ENCODE measurements at regions not wholly inside any gene's neighbourhood (a gene's known extent, or its start where the extent isn't known, plus 50 kb on each side); places are given as distances from the start of the nearest gene placed in this dataset.

- Mint-ChIP-seq H3K4me3 (no peak overlapping the region), H3K27me3 (ENCODE audit: low read depth) (no peaks in the 10 kb centered on the region), H3K27ac (no peak overlapping the region), H3K9me3 (peaks cover 0 to 1% of the 10 kb centered on the region in 2 donors), H3K4me1 (ENCODE audit: low read depth) (peaks cover 30% of the 10 kb centered on the region), H3K36me3 (ENCODE audit: insufficient read depth in 2 of 2) (peaks cover 4% of the 10 kb centered on the region in 2 donors)
- DNase-seq: no peak
- ATAC-seq (replicated peaks in 1 of 2): peak in 1 of 2 donors; percentile 14
Observed at GRCh38 chr1:59040486-59040885, 256.4 kb upstream of the FGGY start.

GRCh38 chr1:59041646-59042277 lies 255.1 kb upstream of the FGGY start:
- DNase-seq (no peak), ATAC-seq (replicated peaks in 1 of 2) (no peak)
- H3K9me3 Mint-ChIP-seq: peaks cover 0 to 1% of the 10 kb centered on the region in 2 donors
- H3K36me3 Mint-ChIP-seq (ENCODE audit: insufficient read depth in 2 of 2): peaks cover 5 to 6% of the 10 kb centered on the region in 2 donors
- no peaks in the 10 kb centered on the region for H3K27me3 Mint-ChIP-seq (ENCODE audit: low read depth)
- H3K4me1 Mint-ChIP-seq (ENCODE audit: low read depth): peaks cover 43% of the 10 kb centered on the region
- peak overlapping the region; percentile 11 for H3K27ac Mint-ChIP-seq
- no peak overlapping the region for H3K4me3 Mint-ChIP-seq

GRCh38 chr1:59043796-59044195 lies 253.1 kb upstream of the FGGY start:
- Mint-ChIP-seq H3K27ac (no peak overlapping the region), H3K9me3 (peaks cover 0 to 6% of the 10 kb centered on the region in 2 donors), H3K27me3 (ENCODE audit: low read depth) (peaks cover under 1% of the 10 kb centered on the region), H3K4me3 (no peak overlapping the region), H3K36me3 (ENCODE audit: insufficient read depth in 2 of 2) (peaks cover 9 to 10% of the 10 kb centered on the region in 2 donors), H3K4me1 (ENCODE audit: low read depth) (peaks cover 60% of the 10 kb centered on the region)
- DNase-seq: no peak
- no peak for ATAC-seq (replicated peaks in 1 of 2)

- peak overlapping the region; percentile 83 for H3K27ac Mint-ChIP-seq
- H3K4me1 Mint-ChIP-seq (ENCODE audit: low read depth): peaks cover 67% of the 10 kb centered on the region
- peaks cover 12 to 13% of the 10 kb centered on the region in 2 donors for H3K36me3 Mint-ChIP-seq (ENCODE audit: insufficient read depth in 2 of 2)
- H3K9me3 Mint-ChIP-seq: peaks cover 0 to 8% of the 10 kb centered on the region in 2 donors
- ATAC-seq (replicated peaks in 1 of 2) (no peak), DNase-seq (no peak)
- H3K27me3 Mint-ChIP-seq (ENCODE audit: low read depth): peaks cover 5% of the 10 kb centered on the region
- peak overlapping the region; percentile 63 to 83 for H3K4me3 Mint-ChIP-seq
Observed at GRCh38 chr1:59044535-59045121, 252.3 kb upstream of the FGGY start.

- peak overlapping the region; percentile 63 to 83 for H3K4me3 Mint-ChIP-seq
- ATAC-seq (replicated peaks in 1 of 2): no peak
- DNase-seq: no peak
- H3K4me1 Mint-ChIP-seq (ENCODE audit: low read depth): peaks cover 67% of the 10 kb centered on the region
- H3K9me3 Mint-ChIP-seq: peaks cover 0 to 8% of the 10 kb centered on the region in 2 donors
- H3K36me3 Mint-ChIP-seq (ENCODE audit: insufficient read depth in 2 of 2): peaks cover 12 to 13% of the 10 kb centered on the region in 2 donors
- H3K27ac Mint-ChIP-seq: peak overlapping the region; percentile 83
- peaks cover 5% of the 10 kb centered on the region for H3K27me3 Mint-ChIP-seq (ENCODE audit: low read depth)
Observed at GRCh38 chr1:59045137-59045536, 251.8 kb upstream of the FGGY start.

GRCh38 chr1:59045636-59046035 lies 251.3 kb upstream of the FGGY start:
- H3K4me1 Mint-ChIP-seq (ENCODE audit: low read depth): peaks cover 62% of the 10 kb centered on the region
- peaks cover 0 to 8% of the 10 kb centered on the region in 2 donors for H3K9me3 Mint-ChIP-seq
- H3K4me3 Mint-ChIP-seq: peak overlapping the region; percentile 63 to 83
- peaks cover 12 to 13% of the 10 kb centered on the region in 2 donors for H3K36me3 Mint-ChIP-seq (ENCODE audit: insufficient read depth in 2 of 2)
- DNase-seq: peak; percentile 31 to 40
- H3K27ac Mint-ChIP-seq: peak overlapping the region; percentile 83
- ATAC-seq (replicated peaks in 1 of 2): peak; percentile 56 to 64
- peaks cover 5% of the 10 kb centered on the region for H3K27me3 Mint-ChIP-seq (ENCODE audit: low read depth)

- ATAC-seq (replicated peaks in 1 of 2): peak; percentile 25 to 42
- Mint-ChIP-seq H3K9me3 (peaks cover 0 to 8% of the 10 kb centered on the region in 2 donors), H3K27ac (peak overlapping the region; percentile 83), H3K36me3 (ENCODE audit: insufficient read depth in 2 of 2) (peaks cover 12 to 13% of the 10 kb centered on the region in 2 donors), H3K4me3 (peak overlapping the region; percentile 63 to 83), H3K4me1 (ENCODE audit: low read depth) (peaks cover 57% of the 10 kb centered on the region), H3K27me3 (ENCODE audit: low read depth) (peaks cover 5% of the 10 kb centered on the region)
- DNase-seq: no peak
Observed at GRCh38 chr1:59046134-59046533, 250.8 kb upstream of the FGGY start.

- Mint-ChIP-seq H3K4me1 (ENCODE audit: low read depth) (peaks cover 56% of the 10 kb centered on the region), H3K4me3 (peak overlapping the region; percentile 63 to 83)
Observed at GRCh38 chr1:59046730-59047157, 250.2 kb upstream of the FGGY start.

GRCh38 chr1:59051007-59051406 lies 245.9 kb upstream of the FGGY start:
- H3K36me3 Mint-ChIP-seq (ENCODE audit: insufficient read depth in 2 of 2): peaks cover 6 to 8% of the 10 kb centered on the region in 2 donors
- peaks cover 0 to 9% of the 10 kb centered on the region in 2 donors for H3K9me3 Mint-ChIP-seq
- H3K4me3 Mint-ChIP-seq: no peak overlapping the region
- H3K27ac Mint-ChIP-seq: no peak overlapping the region
- ATAC-seq (replicated peaks in 1 of 2): no peak
- DNase-seq: no peak
- peaks cover 38% of the 10 kb centered on the region for H3K4me1 Mint-ChIP-seq (ENCODE audit: low read depth)
- peaks cover 5% of the 10 kb centered on the region for H3K27me3 Mint-ChIP-seq (ENCODE audit: low read depth)

More at GRCh38 chr1:59046730-59047157, 250.2 kb upstream of the FGGY start:
- peaks cover 0 to 8% of the 10 kb centered on the region in 2 donors for H3K9me3 Mint-ChIP-seq
- ATAC-seq (replicated peaks in 1 of 2) (peak; percentile 86 to 87), DNase-seq (peak; percentile 65)
- H3K27me3 Mint-ChIP-seq (ENCODE audit: low read depth): peaks cover 5% of the 10 kb centered on the region
- peak overlapping the region; percentile 83 for H3K27ac Mint-ChIP-seq
- H3K36me3 Mint-ChIP-seq (ENCODE audit: insufficient read depth in 2 of 2): peaks cover 12 to 13% of the 10 kb centered on the region in 2 donors

GRCh38 chr1:59052166-59052590 lies 244.7 kb upstream of the FGGY start:
- no peak overlapping the region for H3K27ac Mint-ChIP-seq
- peaks cover 0 to 9% of the 10 kb centered on the region in 2 donors for H3K9me3 Mint-ChIP-seq
- peaks cover 27% of the 10 kb centered on the region for H3K4me1 Mint-ChIP-seq (ENCODE audit: low read depth)
- H3K36me3 Mint-ChIP-seq (ENCODE audit: insufficient read depth in 2 of 2): peaks cover 6 to 8% of the 10 kb centered on the region in 2 donors
- ATAC-seq (replicated peaks in 1 of 2) (peak in 1 of 2 donors; percentile 62), DNase-seq (no peak)
- H3K4me3 Mint-ChIP-seq: no peak overlapping the region
- peaks cover 5% of the 10 kb centered on the region for H3K27me3 Mint-ChIP-seq (ENCODE audit: low read depth)

GRCh38 chr1:59054172-59054571 lies 242.7 kb upstream of the FGGY start:
- DNase-seq: no peak
- H3K36me3 Mint-ChIP-seq (ENCODE audit: insufficient read depth in 2 of 2): peaks cover under 1 to 2% of the 10 kb centered on the region in 2 donors
- H3K4me3 Mint-ChIP-seq: no peak overlapping the region
- H3K27me3 Mint-ChIP-seq (ENCODE audit: low read depth): peaks cover under 1% of the 10 kb centered on the region
- peaks cover 11% of the 10 kb centered on the region for H3K4me1 Mint-ChIP-seq (ENCODE audit: low read depth)
- peaks cover 0 to 3% of the 10 kb centered on the region in 2 donors for H3K9me3 Mint-ChIP-seq
- no peak for ATAC-seq (replicated peaks in 1 of 2)
- H3K27ac Mint-ChIP-seq: no peak overlapping the region

GRCh38 chr1:59055908-59056719 lies 240.8 kb upstream of the FGGY start:
- ATAC-seq (replicated peaks in 1 of 2) (no peak), DNase-seq (no peak)
- no peak overlapping the region for H3K27ac Mint-ChIP-seq
- no peaks in the 10 kb centered on the region for H3K27me3 Mint-ChIP-seq (ENCODE audit: low read depth)
- no peak overlapping the region for H3K4me3 Mint-ChIP-seq
- H3K9me3 Mint-ChIP-seq: peaks cover 2% of the 10 kb centered on the region in 2 donors
- H3K36me3 Mint-ChIP-seq (ENCODE audit: insufficient read depth in 2 of 2): no peaks in the 10 kb centered on the region
- peaks cover 8% of the 10 kb centered on the region for H3K4me1 Mint-ChIP-seq (ENCODE audit: low read depth)

- Mint-ChIP-seq H3K27me3 (ENCODE audit: low read depth) (no peaks in the 10 kb centered on the region), H3K9me3 (peaks cover 2% of the 10 kb centered on the region in 2 donors), H3K27ac (no peak overlapping the region), H3K4me3 (no peak overlapping the region), H3K36me3 (ENCODE audit: insufficient read depth in 2 of 2) (no peaks in the 10 kb centered on the region), H3K4me1 (ENCODE audit: low read depth) (peaks cover 11% of the 10 kb centered on the region)
- DNase-seq (no peak), ATAC-seq (replicated peaks in 1 of 2) (no peak)
Observed at GRCh38 chr1:59057211-59057694, 239.6 kb upstream of the FGGY start.
